DOHH2 (cell line): ENCODE measurements at regions not wholly inside any gene's neighbourhood (a gene's known extent, or its start where the extent isn't known, plus 50 kb on each side); places are given as distances from the start of the nearest gene placed in this dataset.
"Not testable (repeated sequence)": the region's sequence is repeated elsewhere in the genome, so short reads cannot be mapped to it uniquely, and the experiment has no call there.

Source experiments
- H3F3A ChIP-seq: fragments of 200-600 bp; sonication (generic), shearing (Covaris generic); 2 replicates; pipeline ENCODE4 v1.6.0; 2016; ENCODE audit warnings: antibody characterized with exemption, mild to moderate bottlenecking; ENCODE audit not compliant: control insufficient read depth, insufficient read depth
- H3K27ac ChIP-seq: fragments of 200-600 bp; sonication (generic); 2 replicates; pipeline ENCODE4 v1.5.1; 2014; ENCODE audit warnings: low read depth, mild to moderate bottlenecking, low read length, moderate library complexity
- H3K27me3 ChIP-seq: fragments of 200-600 bp; sonication (generic); 2 replicates; pipeline ENCODE4 v1.6.1; 2014; ENCODE audit warnings: mild to moderate bottlenecking, low read length, mixed read lengths; ENCODE audit not compliant: control insufficient read depth
- H3K36me3 ChIP-seq: fragments of 200-600 bp; sonication (generic); 2 replicates; pipeline ENCODE4 v1.6.1; 2014; ENCODE audit warnings: mild to moderate bottlenecking, low read length, moderate library complexity, mixed read lengths; ENCODE audit not compliant: control insufficient read depth
- H3K4me1 ChIP-seq: fragments of 200-600 bp; sonication (generic); 2 replicates; pipeline ENCODE4 v1.6.1; 2014; ENCODE audit warnings: mild to moderate bottlenecking, low read length, mixed read lengths; ENCODE audit not compliant: control insufficient read depth
- H3K4me2 ChIP-seq: fragments of 200-600 bp; sonication (generic); 2 replicates; pipeline ENCODE4 v1.6.0; 2014; ENCODE audit warnings: mild to moderate bottlenecking, low read length, moderate library complexity
- H3K4me3 ChIP-seq: fragments of 200-600 bp; sonication (generic); 2 replicates; pipeline ENCODE4 v1.5.1; 2014; ENCODE audit warnings: mild to moderate bottlenecking, low read length, mixed read lengths
- H3K79me2 ChIP-seq: fragments of 200-600 bp; sonication (generic); 2 replicates; pipeline ENCODE4 v1.6.1; 2014; ENCODE audit warnings: mild to moderate bottlenecking, low read length, mixed read lengths; ENCODE audit not compliant: control insufficient read depth
- H3K9me2 ChIP-seq: fragments of 200-600 bp; sonication (generic); replicated peaks from 2 replicates; pipeline ENCODE4 v1.6.1; 2014; ENCODE audit warnings: mild to moderate bottlenecking, low read length, mixed read lengths; ENCODE audit not compliant: control insufficient read depth
- H3K9me3 ChIP-seq: fragments of 200-600 bp; sonication (generic); 2 replicates; pipeline ENCODE4 v1.6.1; 2014; ENCODE audit warnings: antibody characterized with exemption, low read length, mixed read lengths; ENCODE audit not compliant: control insufficient read depth, insufficient read depth
- H4K20me1 ChIP-seq: fragments of 200-600 bp; sonication (generic); 2 replicates; pipeline ENCODE4 v1.6.0; 2014; ENCODE audit warnings: low read depth, mild to moderate bottlenecking, antibody characterized with exemption, low read length, moderate library complexity; ENCODE audit not compliant: control insufficient read depth, insufficient read depth
- EZH2phosphoT487 ChIP-seq: fragments of 200-600 bp; sonication (generic); IDR thresholded peaks from 2 replicates; pipeline ENCODE4 v1.6.1; 2017; ENCODE audit warnings: borderline replicate concordance, mild to moderate bottlenecking, antibody characterized with exemption, low read length, moderate library complexity, mixed read lengths
- TF ChIP-seq, protein P1 (sequence below): fragments of 200-600 bp; sonication (generic); IDR thresholded peaks from one replicate; pipeline ENCODE4 v1.5.1; 2014; ENCODE audit warnings: antibody characterized with exemption, mild to moderate bottlenecking, low read depth, low read length; ENCODE audit not compliant: poor library complexity, severe bottlenecking

DNA sequence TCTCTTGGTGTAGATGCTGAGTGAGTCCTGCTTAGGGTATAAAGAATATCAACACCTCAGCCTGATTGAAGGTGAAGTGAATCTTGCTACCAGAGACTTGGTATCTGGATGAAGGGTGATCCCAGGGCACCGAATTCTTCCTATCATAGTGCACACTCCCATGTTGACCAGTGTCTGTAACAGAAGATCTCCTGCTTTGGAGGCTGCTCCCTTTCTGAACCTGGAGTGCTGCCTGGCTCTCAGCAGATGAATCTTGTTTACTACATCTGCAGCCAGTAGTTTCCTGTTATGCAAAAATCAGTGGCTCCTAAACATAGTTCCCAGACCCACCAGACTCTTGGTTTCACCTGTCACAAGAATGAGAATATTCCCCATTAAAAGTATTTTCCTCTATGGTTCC, 191.7 kb upstream of the GK2 start:
- TF ChIP-seq EZH2phosphoT487 = no peak
- TF ChIP-seq, protein P1, sequence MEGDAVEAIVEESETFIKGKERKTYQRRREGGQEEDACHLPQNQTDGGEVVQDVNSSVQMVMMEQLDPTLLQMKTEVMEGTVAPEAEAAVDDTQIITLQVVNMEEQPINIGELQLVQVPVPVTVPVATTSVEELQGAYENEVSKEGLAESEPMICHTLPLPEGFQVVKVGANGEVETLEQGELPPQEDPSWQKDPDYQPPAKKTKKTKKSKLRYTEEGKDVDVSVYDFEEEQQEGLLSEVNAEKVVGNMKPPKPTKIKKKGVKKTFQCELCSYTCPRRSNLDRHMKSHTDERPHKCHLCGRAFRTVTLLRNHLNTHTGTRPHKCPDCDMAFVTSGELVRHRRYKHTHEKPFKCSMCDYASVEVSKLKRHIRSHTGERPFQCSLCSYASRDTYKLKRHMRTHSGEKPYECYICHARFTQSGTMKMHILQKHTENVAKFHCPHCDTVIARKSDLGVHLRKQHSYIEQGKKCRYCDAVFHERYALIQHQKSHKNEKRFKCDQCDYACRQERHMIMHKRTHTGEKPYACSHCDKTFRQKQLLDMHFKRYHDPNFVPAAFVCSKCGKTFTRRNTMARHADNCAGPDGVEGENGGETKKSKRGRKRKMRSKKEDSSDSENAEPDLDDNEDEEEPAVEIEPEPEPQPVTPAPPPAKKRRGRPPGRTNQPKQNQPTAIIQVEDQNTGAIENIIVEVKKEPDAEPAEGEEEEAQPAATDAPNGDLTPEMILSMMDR = no peak
- Histone ChIP-seq H4K20me1 (no peaks in the 10 kb centered on the region), H3K4me1 (peaks cover 5% of the 10 kb centered on the region; the same call in 1 of the 2 replicates)

DNA sequence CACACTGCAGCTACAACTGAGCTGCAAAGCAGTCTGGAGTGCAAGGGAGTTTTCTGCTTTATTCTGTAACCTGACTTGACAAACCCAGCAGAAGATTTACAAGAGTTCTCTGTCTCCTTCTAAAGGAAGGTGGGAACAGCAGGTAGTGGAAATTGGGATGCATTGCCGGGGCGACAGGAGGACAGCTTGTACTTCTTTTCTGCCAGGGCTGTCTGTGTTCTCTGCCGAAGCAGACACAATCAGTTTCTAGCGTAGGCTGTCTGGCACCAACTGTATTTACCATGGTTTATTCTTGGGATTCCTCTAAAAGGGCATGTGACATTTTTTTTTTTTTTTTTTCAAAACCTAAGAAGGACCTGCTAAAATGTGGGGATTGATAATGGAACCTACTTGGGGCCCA, 190.8 kb upstream of the GK2 start:
- Histone ChIP-seq H3K9me3 (no peaks in the 10 kb centered on the region; the same call in 1 of the 2 replicates), H3K27me3 (no peaks in the 10 kb centered on the region), H3K4me2 (no peak overlapping the region), H3F3A (no peaks in the 10 kb centered on the region), H4K20me1 (no peaks in the 10 kb centered on the region), H3K9me2 (no peaks in the 10 kb centered on the region), H3K4me3 (no peak overlapping the region), H3K4me1 (peaks cover 4% of the 10 kb centered on the region; the same call in 1 of the 2 replicates), H3K27ac (no peak overlapping the region), H3K36me3 (no peaks in the 10 kb centered on the region), H3K79me2 (no peaks in the 10 kb centered on the region)
- TF ChIP-seq EZH2phosphoT487 = no peak
- TF ChIP-seq, protein P1 = no peak

More for the DNA sequence above, 191.7 kb upstream of the GK2 start:
- no peak overlapping the region for H3K4me2 ChIP-seq
- H3K27ac ChIP-seq = no peak overlapping the region
- H3F3A ChIP-seq = no peaks in the 10 kb centered on the region
- no peaks in the 10 kb centered on the region for H3K79me2 ChIP-seq
- H3K9me2 ChIP-seq = no peaks in the 10 kb centered on the region
- no peaks in the 10 kb centered on the region for H3K36me3 ChIP-seq
- no peaks in the 10 kb centered on the region for H3K27me3 ChIP-seq
- no peaks in the 10 kb centered on the region; the same call in 1 of the 2 replicates for H3K9me3 ChIP-seq
- H3K4me3 ChIP-seq = no peak overlapping the region

DNA sequence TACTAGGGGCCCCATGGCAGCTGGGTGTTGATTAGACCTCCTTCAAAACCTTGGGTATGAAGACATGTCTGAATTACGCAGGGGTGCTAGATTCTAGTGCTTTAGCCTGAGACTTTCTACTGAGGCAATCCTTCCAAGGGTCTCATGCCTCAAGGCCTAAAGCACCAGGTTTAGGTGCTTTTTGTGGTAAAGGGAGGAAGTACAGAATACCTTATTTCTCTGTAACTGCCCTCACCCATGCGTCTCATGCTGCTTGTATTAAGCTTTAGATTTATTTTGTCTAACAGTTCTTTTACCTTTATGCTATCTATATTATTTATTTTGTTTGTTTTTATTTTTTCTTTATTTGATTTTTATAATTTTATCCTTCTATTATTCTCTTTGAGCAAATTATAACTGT, 190.2 kb upstream of the GK2 start:
- H3F3A ChIP-seq = no peaks in the 10 kb centered on the region
- H3K4me3 ChIP-seq = no peak overlapping the region
- H3K9me2 ChIP-seq = no peaks in the 10 kb centered on the region
- no peaks in the 10 kb centered on the region for H3K79me2 ChIP-seq
- no peaks in the 10 kb centered on the region for H3K4me1 ChIP-seq
- no peaks in the 10 kb centered on the region for H4K20me1 ChIP-seq
- no peaks in the 10 kb centered on the region; the same call in 1 of the 2 replicates for H3K9me3 ChIP-seq
- no peak overlapping the region for H3K4me2 ChIP-seq
- no peaks in the 10 kb centered on the region for H3K27me3 ChIP-seq
- TF ChIP-seq EZH2phosphoT487 = no peak
- TF ChIP-seq, protein P1 = no peak
- H3K27ac ChIP-seq = no peak overlapping the region
- no peaks in the 10 kb centered on the region for H3K36me3 ChIP-seq

DNA sequence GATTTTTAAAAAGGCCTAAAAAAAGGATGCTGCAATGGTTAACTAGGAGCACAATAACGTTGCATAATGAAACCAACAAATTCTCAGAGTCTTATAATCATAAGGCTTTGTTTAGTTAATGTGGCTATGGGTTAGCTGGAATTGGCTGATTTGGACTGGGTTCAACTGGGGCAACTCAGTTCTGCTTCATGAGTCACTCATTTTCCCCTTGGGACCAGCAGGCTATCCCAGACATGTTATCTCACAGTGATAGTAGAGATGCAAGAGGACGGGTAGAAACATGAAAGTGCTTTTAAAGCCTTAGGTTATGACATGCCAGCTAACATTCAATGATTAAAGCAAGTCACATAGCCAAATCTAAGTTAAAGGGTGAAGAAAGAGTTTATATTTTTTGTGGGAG, 189.2 kb upstream of the GK2 start:
- Histone ChIP-seq H3K27me3 (no peaks in the 10 kb centered on the region), H3K9me2 (no peaks in the 10 kb centered on the region), H3F3A (no peaks in the 10 kb centered on the region), H3K4me1 (no peaks in the 10 kb centered on the region), H3K79me2 (no peaks in the 10 kb centered on the region), H3K9me3 (no peaks in the 10 kb centered on the region; the same call in 1 of the 2 replicates), H4K20me1 (no peaks in the 10 kb centered on the region), H3K27ac (no peak overlapping the region), H3K4me2 (no peak overlapping the region), H3K4me3 (no peak overlapping the region), H3K36me3 (no peaks in the 10 kb centered on the region)
- TF ChIP-seq, protein P1 = no peak
- no peak for TF ChIP-seq EZH2phosphoT487

DNA sequence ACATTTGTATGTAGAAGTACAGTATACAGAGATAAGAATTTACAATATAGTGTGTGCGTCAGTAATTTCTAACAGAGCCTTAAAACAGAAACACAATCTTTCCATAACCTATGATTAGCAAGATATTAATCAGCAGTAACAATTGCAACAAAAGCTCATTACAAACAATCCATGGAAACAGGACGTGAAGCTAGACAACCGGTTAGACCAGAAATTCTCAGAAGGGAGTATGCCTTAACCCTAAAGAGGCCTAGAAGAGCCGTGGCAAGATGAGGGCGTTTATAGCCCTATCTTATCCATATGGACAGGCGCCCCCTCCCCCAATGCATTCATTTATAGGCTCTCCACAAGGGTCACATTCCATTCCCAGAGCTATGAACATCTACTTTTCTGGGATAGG, 184.2 kb upstream of the GK2 start:
- H3K36me3 ChIP-seq, H4K20me1 ChIP-seq, H3K4me3 ChIP-seq, H3F3A ChIP-seq, H3K27me3 ChIP-seq, H3K4me2 ChIP-seq, H3K9me2 ChIP-seq, H3K79me2 ChIP-seq, H3K27ac ChIP-seq, H3K4me1 ChIP-seq, H3K9me3 ChIP-seq: not testable (repeated sequence)
